CD4-positive, alpha-beta T cell (primary cell): ENCODE measurements at regions not wholly inside any gene's neighbourhood (a gene's known extent, or its start where the extent isn't known, plus 50 kb on each side); places are given as distances from the start of the nearest gene placed in this dataset.

Experiments used
- ATAC-seq: fragments of 200-7000 bp; cut with Tn5 transposase; one replicate; pipeline ENCODE4 v1.10.0; 2022; ENCODE audit warnings: mild to moderate bottlenecking; ENCODE audit not compliant: poor library complexity
- CTCF ChIA-PET: fragments of 350-600 bp; sonication (Branson Sonifier 250); formaldehyde crosslinking; loops from one replicate; lab custom pipeline; 2021; ENCODE audit warnings: antibody characterized with exemption, inconsistent platforms; lab: Charles Lee
- POLR2A ChIA-PET: fragments of 350-600 bp; sonication (Branson Sonifier 250); formaldehyde crosslinking; loops from one replicate; lab custom pipeline; 2021; ENCODE audit warnings: antibody characterized with exemption, inconsistent platforms; lab: Charles Lee
- DNase-seq, 14 experiments: peaks; one replicate each; pipeline ENCODE4 v3.0.0-alpha.2; 2013 to 2020; ENCODE audit warnings: mixed read lengths in 2 of 14
- H3K27ac ChIP-seq, 2 donors: one replicate each; pipeline versions ENCODE4 v1.5.1 to v1.7.0; 2013; ENCODE audit warnings: low read length in 2 of 2, low read depth in 1 of 2, mild to moderate bottlenecking in 1 of 2
- H3K27me3 ChIP-seq, 2 experiments: 1 replicate in 1 of 2; 2 replicates in 1 of 2; pipeline versions ENCODE4 v1.6.1 to v1.7.0; 2013; ENCODE audit warnings: low read length in 2 of 2, control low read depth in 1 of 2, mild to moderate bottlenecking in 1 of 2, moderate library complexity in 1 of 2; ENCODE audit not compliant: insufficient read depth in 2 of 2, control insufficient read depth in 1 of 2
- H3K36me3 ChIP-seq: one replicate; pipeline ENCODE4 v1.6.1; 2013; ENCODE audit warnings: low read length, control low read depth; ENCODE audit not compliant: insufficient read depth
- H3K4me1 ChIP-seq: one replicate; pipeline ENCODE4 v1.6.1; 2013; ENCODE audit warnings: low read length, control low read depth; ENCODE audit not compliant: insufficient read depth
- H3K4me3 ChIP-seq: one replicate; pipeline ENCODE4 v1.5.1; 2013; ENCODE audit warnings: mild to moderate bottlenecking, low read length, moderate library complexity
- H3K9me3 ChIP-seq, 2 experiments: 1 replicate in 1 of 2; 2 replicates in 1 of 2; pipeline versions ENCODE4 v1.6.1 to v1.7.0; 2013; ENCODE audit warnings: low read length in 2 of 2, mild to moderate bottlenecking in 2 of 2, control low read depth in 1 of 2, moderate library complexity in 1 of 2; ENCODE audit not compliant: control insufficient read depth in 1 of 2, insufficient read depth in 1 of 2
- H3K27ac Mint-ChIP-seq: one replicate; pipeline ENCODE4 v1.8.0; 2020; ENCODE audit warnings: mixed read lengths
- H3K27me3 Mint-ChIP-seq: one replicate; pipeline ENCODE4 v1.8.0; 2021; ENCODE audit warnings: mixed read lengths
- H3K36me3 Mint-ChIP-seq: one replicate; pipeline ENCODE4 v1.8.0; 2021; ENCODE audit warnings: low read depth, mixed read lengths
- H3K4me1 Mint-ChIP-seq: one replicate; pipeline ENCODE4 v1.8.0; 2021; ENCODE audit warnings: low read depth, mixed read lengths
- H3K4me3 Mint-ChIP-seq: one replicate; pipeline ENCODE4 v1.8.0; 2020; ENCODE audit warnings: mild to moderate bottlenecking, mixed read lengths
- H3K9me3 Mint-ChIP-seq: one replicate; pipeline ENCODE4 v1.8.0; 2020; ENCODE audit warnings: mixed read lengths
- intact Hi-C, 2 experiments: fragments of 100-400 bp; cut with DNase I in 1 of 2; cut with micrococcal nuclease in 1 of 2; formaldehyde crosslinking; loops; one replicate each; pipeline versions ENCODE4 v1.15.1 to v1.9.0; 2023 to 2025; cut with DNase I, micrococcal nuclease
- TF ChIP-seq, protein P1 (sequence below): fragments of 200-600 bp; IDR thresholded peaks from one replicate; pipeline ENCODE4 v1.8.0; 2022; ENCODE audit warnings: antibody characterized with exemption, mild to moderate bottlenecking

- H3K4me1 Mint-ChIP-seq = peaks cover 19% of the 10 kb centered on the region
- DNase-seq (no peak), ATAC-seq (no peak)
- POLR2A ChIA-PET = no interaction called here
- H3K27ac Mint-ChIP-seq = no peak overlapping the region
- Histone ChIP-seq H3K9me3 (peaks cover 0 to 9% of the 10 kb centered on the region in 2 experiments), H3K27ac (no peak overlapping the region), H3K27me3 (no peaks in the 10 kb centered on the region), H3K36me3 (no peaks in the 10 kb centered on the region), H3K4me3 (no peak overlapping the region), H3K4me1 (peaks cover 10% of the 10 kb centered on the region)
- no peak overlapping the region for H3K4me3 Mint-ChIP-seq
- TF ChIP-seq, protein P1, sequence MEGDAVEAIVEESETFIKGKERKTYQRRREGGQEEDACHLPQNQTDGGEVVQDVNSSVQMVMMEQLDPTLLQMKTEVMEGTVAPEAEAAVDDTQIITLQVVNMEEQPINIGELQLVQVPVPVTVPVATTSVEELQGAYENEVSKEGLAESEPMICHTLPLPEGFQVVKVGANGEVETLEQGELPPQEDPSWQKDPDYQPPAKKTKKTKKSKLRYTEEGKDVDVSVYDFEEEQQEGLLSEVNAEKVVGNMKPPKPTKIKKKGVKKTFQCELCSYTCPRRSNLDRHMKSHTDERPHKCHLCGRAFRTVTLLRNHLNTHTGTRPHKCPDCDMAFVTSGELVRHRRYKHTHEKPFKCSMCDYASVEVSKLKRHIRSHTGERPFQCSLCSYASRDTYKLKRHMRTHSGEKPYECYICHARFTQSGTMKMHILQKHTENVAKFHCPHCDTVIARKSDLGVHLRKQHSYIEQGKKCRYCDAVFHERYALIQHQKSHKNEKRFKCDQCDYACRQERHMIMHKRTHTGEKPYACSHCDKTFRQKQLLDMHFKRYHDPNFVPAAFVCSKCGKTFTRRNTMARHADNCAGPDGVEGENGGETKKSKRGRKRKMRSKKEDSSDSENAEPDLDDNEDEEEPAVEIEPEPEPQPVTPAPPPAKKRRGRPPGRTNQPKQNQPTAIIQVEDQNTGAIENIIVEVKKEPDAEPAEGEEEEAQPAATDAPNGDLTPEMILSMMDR = no peak
- intact Hi-C loops = loop anchor here in 1 of 2 experiments (10.0 kb wide), 1 partner anchor 1223 kb away; no protein-coding TSS in a partner anchor
- CTCF ChIA-PET = no interaction called here
- peaks cover 5% of the 10 kb centered on the region for H3K9me3 Mint-ChIP-seq
- peaks cover 6% of the 10 kb centered on the region for H3K36me3 Mint-ChIP-seq
- H3K27me3 Mint-ChIP-seq = peaks cover 5% of the 10 kb centered on the region
Observed at GRCh38 chr1:222461941-222462340, 86.0 kb downstream of the HHIPL2 start.

DNA sequence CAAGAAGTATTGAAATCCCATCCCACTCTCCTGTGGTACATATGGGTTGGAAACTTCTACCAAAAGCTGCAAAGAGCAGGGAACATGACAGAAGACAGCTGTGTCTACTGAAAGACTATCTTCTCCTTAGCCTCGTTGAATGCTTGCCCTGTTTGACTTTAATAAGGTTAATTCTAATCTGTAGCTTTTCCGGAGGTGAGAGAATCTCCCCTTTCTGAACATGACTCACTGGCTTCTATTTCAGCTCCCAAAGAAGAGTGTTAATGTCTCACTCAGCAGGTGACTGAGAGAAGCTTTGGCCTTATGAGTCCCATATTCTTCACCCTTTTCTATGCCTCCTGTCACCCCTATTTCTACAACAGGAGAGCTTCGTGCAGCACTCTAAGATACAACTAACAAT, 88.3 kb downstream of the HHIPL2 start:
- Mint-ChIP-seq H3K9me3 (peaks cover 5% of the 10 kb centered on the region), H3K4me1 (peaks cover 16% of the 10 kb centered on the region), H3K36me3 (peaks cover 1% of the 10 kb centered on the region), H3K27me3 (peaks cover 1% of the 10 kb centered on the region), H3K27ac (no peak overlapping the region), H3K4me3 (no peak overlapping the region)
- H3K9me3 ChIP-seq = peaks cover 0 to 9% of the 10 kb centered on the region in 2 experiments
- ATAC-seq (no peak), DNase-seq (no peak)
- intact Hi-C loops = loop anchor here (5.0 to 10.0 kb wide), 4 partner anchors 37 to 1225 kb away; no protein-coding TSS in a partner anchor
- ChIA-PET CTCF (no interaction called here), POLR2A (no interaction called here)
- TF ChIP-seq, protein P1 = no peak
- H3K4me1 ChIP-seq = peaks cover 8% of the 10 kb centered on the region
- no peak overlapping the region for H3K27ac ChIP-seq
- no peaks in the 10 kb centered on the region for H3K36me3 ChIP-seq
- H3K4me3 ChIP-seq = no peak overlapping the region
- H3K27me3 ChIP-seq = no peaks in the 10 kb centered on the region

DNA sequence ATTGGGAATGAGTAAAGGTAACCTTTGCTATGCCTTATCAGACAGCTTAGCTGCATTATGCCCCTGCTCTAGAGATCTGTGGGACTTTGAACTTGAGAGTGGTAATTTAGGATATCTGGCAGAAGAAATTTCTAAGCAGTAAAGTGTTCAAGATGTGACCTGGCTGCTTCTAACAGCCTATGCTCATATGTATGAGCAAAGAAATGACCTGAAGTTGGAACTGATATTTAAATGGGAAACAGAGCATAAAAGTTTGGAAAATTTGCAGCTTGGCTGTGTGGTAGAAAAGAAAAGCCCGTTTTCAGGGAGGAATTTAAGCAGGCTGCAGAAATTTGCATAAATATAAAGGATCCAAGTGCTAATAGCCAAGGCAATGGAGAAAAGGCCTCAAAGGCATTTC, 90.4 kb downstream of the HHIPL2 start:
- intact Hi-C loops = loop anchor here (5.0 to 10.0 kb wide), 3 partner anchors 35 to 1103 kb away; no protein-coding TSS in a partner anchor
- H3K27me3 ChIP-seq = no peaks in the 10 kb centered on the region
- ATAC-seq = no peak

More for the DNA sequence above, 90.4 kb downstream of the HHIPL2 start:
- Histone ChIP-seq H3K4me3 (no peak overlapping the region), H3K9me3 (peaks cover 0 to 9% of the 10 kb centered on the region in 2 experiments), H3K27ac (no peak overlapping the region), H3K4me1 (peaks cover 14% of the 10 kb centered on the region), H3K36me3 (no peaks in the 10 kb centered on the region)
- Mint-ChIP-seq H3K27ac (no peak overlapping the region), H3K27me3 (no peaks in the 10 kb centered on the region), H3K9me3 (peaks cover 5% of the 10 kb centered on the region), H3K36me3 (no peaks in the 10 kb centered on the region), H3K4me3 (no peak overlapping the region), H3K4me1 (peaks cover 17% of the 10 kb centered on the region)
- TF ChIP-seq, protein P1 = no peak
- ChIA-PET CTCF (no interaction called here), POLR2A (no interaction called here)
- DNase-seq = no peak
